Gastrocnemius medialis (tissue), 4 donors: ENCODE measurements at regions not wholly inside any gene's neighbourhood (a gene's known extent, or its start where the extent isn't known, plus 50 kb on each side); places are given as distances from the start of the nearest gene placed in this dataset.

ENCODE experiments used
- CTCF ChIP-seq, 5 experiments: fragments of 450-650 bp in 3 of 5; fragments of 200-600 bp in 2 of 5; sonication (generic) in 2 of 5; IDR thresholded peaks in 4 of 5; conservative IDR thresholded peaks in 1 of 5; 1 replicate in 4 of 5; 2 replicates in 1 of 5; pipeline ENCODE4 v1.5.1; 2016 to 2019; ENCODE audit warnings: antibody characterized with exemption in 5 of 5, mild to moderate bottlenecking in 3 of 5, moderate library complexity in 3 of 5
- POLR2A ChIP-seq, 2 donors: fragments of 450-650 bp; IDR thresholded peaks; one replicate each; pipeline ENCODE4 v1.6.1; 2017; ENCODE audit warnings: antibody characterized with exemption in 2 of 2, mild to moderate bottlenecking in 2 of 2, moderate library complexity in 2 of 2

GRCh38 chr13:88601949-88602348, 930.8 kb downstream of the SLITRK5 start:
- TF ChIP-seq CTCF (IDR thresholded peaks at IDR 0.05 in 4 of 5, conservative IDR thresholded peaks at IDR 0.05 in 1 of 5) (no peak), POLR2A (IDR thresholded peaks at IDR 0.05) (no peak)
